GM21360 (cell line): ENCODE measurements at regions not wholly inside any gene's neighbourhood (a gene's known extent, or its start where the extent isn't known, plus 50 kb on each side); places are given as distances from the start of the nearest gene placed in this dataset.
"Not testable (repeated sequence)": the region's sequence is repeated elsewhere in the genome, so short reads cannot be mapped to it uniquely, and the experiment has no call there.

Experiments
- ATAC-seq: cut with Tn5 transposase; IDR thresholded peaks from one replicate; pipeline ENCODE4 v1.9.1; 2021; ENCODE audit warnings: mild to moderate bottlenecking, moderate library complexity; ENCODE audit not compliant: unreplicated experiment

- ATAC-seq, result no peak
These were observed 75.7 kb downstream of the C18orf54 start for GRCh38 chr18:54433368-54433767.

DNA sequence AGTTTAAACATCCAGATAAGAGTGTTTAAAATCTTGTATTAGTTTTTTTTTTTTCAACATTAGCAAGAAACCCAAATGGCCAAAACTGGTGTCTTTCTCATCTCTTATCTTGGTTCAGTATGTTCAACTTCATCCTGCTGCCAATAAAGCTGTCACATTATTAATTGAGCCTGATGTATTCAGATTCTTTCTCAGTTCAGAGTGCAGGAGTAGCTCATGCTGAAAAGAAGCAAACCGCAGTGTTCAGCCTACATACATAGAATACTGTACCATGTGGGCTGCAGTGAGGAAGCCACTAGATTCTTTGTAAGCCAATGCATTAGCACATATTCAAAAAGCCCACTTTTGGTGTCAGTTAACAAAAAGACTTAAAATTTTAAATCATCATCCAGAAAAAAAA is 76.2 kb downstream of the C18orf54 start:
- no peak for ATAC-seq

DNA sequence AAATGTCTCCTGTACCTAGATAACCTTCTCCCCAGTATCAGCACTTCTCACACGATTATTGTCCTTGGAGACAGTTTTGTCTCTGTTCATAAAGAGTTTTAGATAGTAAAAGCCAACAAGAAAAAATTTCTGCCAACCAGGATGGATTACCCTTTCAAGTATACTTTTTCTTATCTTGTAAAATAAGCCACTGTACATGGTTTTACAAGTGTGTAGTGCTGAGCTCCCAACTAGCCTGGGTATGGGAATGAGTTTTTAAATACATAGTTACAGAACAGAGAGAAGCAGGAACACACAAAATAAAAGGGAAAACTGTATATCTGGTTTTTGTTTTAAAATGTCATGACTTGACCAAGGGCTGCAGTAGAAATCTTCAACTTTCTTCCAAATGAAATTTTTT is 76.7 kb downstream of the C18orf54 start:
- ATAC-seq, result no peak

DNA sequence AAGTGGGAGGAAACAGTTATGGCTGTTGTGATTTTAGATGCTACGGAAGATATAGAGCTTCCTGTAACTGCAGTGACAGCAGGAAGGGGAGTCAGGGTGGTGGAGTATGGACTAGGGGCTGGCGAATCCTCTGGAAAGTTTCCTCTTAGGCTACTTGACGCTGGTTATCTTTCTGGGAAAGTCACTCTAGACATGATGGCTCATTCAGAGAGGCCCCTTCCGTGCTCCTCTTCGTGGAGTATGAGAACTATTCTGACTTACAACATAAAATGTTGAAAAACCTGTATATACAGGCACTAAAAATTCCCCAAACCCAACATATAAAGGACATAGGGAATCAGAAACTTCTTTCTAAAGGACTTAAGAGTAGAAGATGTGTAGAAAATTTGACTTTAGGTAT is 78.8 kb downstream of the C18orf54 start:
- ATAC-seq, result no peak

DNA sequence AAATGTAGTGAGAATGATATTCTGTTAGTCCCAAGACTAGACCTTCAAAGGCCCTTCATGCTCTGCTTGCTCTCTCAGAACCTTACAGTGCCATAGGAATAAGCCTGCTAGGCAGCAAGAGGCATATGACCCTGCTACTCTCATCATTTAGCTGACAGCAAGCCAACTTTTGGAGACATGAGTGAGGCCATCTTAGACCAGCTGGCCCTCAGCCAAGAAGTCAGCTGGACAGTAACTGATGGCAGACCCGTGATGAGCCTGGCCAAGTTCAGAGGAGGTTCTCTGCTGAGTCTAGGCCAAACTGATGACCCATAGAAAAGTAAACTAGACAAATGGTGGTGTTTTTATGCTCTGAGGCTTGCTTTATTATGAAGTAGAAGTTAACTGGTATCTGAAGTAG is 82.6 kb downstream of the C18orf54 start:
- no peak for ATAC-seq

DNA sequence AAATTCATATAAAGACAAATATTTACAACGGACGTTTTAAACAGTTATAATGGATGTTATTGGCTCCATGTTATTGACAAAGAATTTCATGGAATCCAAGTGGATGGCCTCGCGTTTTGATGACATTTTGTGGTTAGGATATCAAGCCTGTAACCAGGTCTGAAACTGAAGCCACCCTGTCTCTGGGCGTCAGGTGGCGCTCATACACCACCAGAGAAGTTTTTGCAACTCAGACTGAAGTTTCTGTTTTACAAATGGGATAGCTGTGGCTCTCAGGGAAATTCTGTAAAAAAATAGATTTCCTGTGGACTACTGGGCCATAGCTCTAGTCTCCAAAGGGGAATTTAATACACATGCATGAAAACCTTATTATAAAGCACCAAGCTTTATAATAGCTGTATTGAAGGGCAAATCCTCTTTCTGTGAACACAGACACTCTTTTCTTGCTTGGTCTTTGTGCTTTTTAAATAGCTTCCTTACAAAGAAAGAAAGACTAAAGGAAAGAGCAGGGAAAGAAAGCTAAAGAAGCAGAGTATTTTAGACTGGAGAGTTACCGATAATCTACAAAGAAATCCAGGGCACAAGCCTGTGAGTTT is 86.7 kb downstream of the C18orf54 start:
- ATAC-seq, result peak; percentile 86

DNA sequence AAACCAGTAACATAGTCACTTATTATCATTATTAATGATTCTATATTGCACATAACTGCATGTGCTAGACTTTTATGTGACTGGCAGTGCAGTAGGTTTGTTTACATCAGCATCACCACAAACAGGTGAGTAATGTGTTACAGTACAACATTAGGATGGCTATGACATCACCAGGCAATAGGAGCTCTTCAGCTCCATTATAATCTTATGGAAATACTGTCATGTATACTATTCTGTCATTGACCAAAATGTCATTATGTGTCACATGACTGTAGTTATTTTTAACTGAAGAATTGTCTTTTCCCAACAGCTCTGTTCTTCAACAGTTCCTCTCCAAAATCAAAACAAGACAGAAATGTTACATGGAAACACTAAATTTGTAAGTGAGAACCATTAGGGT is 96.3 kb downstream of the C18orf54 start:
- no peak for ATAC-seq

DNA sequence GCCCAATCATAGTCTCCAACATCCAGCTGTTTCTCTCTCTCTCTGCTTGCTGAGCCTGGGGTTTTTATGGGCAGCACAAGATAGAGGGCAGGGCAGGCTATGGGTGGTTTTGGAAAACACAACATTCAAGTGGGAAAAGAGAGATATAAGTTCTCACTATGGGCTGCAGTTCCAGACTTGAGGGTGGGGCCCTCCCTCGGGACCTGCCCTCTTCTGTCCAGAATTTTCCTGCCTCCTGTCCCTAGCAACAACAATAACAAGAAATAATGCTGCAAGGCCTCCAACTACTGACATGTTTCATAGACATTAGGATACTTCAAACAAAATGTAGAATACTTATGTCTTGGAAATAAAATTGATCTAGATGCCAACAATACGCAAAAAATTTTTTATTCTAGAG is 107.8 kb downstream of the C18orf54 start:
- no peak for ATAC-seq

DNA sequence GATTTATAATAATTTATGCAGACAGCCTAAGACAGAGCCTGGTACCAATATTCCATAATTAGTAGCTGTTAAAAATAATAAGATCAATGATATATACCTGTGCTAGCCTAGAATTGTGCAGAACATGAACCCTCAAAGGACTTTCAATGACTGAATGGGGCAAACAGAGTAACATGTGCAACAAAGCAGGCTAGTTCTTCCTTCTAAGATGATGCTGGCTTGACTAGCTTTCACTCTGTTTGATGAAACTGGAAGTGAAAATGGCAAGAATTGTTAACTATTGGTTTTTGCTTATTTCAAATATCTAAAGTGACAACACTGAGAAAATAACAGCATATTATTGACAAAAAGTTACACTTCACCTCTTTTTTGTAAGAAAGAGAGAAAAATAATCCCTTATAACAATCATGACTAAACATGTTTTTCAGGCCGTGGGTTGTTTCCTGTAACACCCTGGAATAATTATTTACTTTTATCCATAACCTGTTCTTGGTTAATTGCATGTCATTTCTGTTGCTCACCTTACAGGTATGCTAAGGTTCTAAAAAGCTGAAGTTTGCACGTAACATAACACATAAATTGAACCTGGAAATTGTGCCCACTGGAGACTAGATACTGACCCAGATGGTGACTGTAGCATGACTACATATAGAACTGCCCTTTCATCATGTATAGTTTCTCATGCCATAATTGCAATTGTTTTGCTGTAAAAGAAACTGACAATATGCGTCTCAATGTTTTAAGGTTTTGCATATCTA is 108.7 kb downstream of the C18orf54 start:
- no peak for ATAC-seq

DNA sequence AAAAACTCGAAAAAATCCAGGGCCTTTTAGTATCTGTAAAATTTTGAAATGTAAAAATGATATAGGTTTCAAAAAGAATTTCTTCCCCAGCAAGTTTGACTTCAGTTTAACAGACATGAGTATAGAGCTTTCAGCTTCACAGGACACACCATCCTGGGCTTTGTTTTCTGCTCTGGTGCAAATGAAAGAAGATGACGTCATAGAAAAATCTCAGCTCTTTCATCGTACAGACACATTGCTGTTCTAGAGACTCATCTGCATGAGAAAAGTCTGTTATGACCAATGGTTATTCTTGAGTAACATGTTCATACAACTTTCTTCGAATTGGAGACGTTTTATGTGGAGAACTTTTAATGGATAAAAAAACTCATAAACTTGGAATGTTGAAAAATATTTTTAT is 111.7 kb upstream of the DYNAP start:
- ATAC-seq, result no peak

GRCh38 chr18:54480616-54481015 is 110.4 kb upstream of the DYNAP start:
- no peak for ATAC-seq

DNA sequence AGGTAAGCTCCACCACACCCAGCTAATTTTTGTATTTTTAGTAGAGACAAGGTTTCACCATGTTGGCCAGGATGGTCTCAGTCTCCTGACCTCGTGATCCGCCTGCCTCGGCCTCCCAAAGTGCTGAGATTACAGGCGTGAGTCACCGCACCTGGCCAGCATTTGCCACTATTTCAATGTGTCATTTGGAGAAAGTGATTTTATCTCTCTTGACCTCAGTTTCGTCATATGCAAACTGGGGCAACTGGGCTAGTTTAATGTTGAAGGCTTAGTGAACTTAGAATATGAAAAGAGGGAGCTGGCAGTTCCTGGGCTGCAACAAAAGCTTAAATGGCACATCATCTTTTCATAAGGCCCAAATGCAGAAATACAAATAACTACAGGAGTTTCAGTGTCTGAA is 88.6 kb upstream of the DYNAP start:
- not testable (repeated sequence) for ATAC-seq

DNA sequence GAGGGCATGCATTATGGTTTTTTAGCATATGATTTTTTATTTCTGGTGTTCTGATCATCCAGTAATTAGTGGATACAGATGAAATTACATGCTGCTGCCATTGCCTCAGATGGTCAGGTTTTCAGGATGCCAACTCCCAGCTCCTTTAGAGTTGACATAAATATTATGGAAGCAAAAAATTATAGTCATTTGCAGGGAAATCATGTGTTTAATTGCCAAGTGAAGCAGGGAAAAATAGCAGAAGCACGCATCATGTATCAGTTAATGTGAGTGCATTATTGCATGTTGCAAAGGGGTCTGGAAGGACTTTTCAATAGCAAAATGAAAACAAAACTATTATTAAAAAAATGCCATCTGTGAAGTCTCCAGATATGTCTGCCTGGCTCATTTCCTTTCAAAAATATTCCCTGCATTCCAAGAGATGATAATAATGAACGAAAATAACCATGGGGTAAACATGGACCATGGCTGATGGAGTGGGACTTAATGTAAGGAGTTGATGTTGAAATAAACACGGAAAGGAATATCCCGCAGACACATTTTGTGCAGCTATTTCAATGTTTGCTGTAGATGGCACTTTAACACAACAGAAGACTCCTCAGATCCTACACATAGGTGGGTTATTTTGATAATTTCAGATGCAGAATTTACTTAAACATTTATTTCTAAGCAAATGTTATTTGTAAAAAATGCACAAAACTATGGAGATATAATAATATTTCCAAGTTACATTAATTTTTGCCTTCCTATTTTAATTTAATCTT is 87.7 kb upstream of the DYNAP start:
- no peak for ATAC-seq

- ATAC-seq, result peak; percentile 72
These were observed 84.4 kb upstream of the DYNAP start for GRCh38 chr18:54506516-54507261.

- ATAC-seq, result no peak
These were observed 81.3 kb upstream of the DYNAP start for GRCh38 chr18:54509793-54510192.

DNA sequence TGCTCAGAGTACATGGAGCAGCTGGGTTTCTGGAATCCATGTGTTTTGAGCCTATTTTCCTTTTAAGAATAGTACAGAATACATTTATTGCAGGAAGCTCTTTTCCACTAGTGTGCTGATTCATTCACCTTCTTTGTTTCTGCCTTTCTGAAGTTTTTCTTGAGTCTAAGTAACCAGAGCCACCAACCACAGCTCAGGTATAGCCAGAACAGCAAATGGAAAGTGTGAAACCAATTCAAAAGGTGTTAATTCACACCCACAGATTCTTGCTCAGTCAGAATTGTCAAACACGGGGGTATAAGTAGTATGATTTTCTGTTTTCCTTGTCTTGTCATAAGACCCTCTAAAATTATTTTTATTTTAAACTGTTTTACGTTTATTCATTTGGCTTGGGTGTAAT is 75.9 kb upstream of the DYNAP start:
- ATAC-seq, result no peak

DNA sequence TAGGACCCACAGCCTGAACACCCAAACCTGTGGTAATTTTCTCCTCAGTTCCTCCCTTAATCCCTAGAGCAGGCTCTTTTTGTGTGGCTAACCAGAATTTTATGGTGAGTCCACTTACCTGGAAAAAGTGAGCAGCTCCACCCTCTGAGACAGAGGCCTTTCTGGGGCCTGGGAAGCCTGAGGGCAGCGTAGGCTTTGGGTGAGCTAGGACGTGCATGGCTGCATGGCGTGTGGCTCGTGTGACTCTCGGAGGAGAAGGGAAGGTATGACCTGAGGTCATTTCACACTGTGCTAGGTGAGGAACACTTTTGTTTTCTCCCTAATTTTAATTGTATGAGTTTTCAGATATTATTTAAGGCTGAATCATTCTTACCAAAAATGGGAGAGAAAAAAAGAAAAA is 73.5 kb upstream of the DYNAP start:
- ATAC-seq, result no peak

GRCh38 chr18:54521846-54522245 is 69.2 kb upstream of the DYNAP start:
- ATAC-seq, result no peak

DNA sequence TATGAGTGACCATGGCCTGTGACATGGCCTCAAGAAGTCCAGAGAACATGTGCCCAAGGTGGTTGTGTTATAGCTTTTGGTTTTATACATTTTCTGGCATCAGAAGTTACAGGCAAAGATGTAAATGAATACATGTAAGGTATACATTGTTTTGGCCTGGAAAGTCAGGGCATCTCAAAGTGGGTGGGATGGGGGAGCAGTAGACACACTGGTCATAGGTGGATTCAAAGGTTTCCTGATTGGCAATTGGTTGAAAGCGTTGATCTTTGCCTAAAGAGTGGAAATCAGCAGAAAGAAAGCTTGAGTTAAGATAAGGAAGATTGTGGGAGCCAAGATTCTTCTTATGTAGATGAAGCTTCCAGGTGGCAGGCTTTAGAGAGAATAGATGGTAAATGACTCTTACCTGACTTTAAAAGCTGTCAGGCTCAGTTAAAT is 62.1 kb upstream of the DYNAP start:
- no peak for ATAC-seq

- ATAC-seq, result no peak
These were observed 61.6 kb upstream of the DYNAP start for GRCh38 chr18:54529444-54529843.

- no peak for ATAC-seq
These were observed 60.8 kb upstream of the DYNAP start for GRCh38 chr18:54530285-54530684.
